Islet precursor cell (in vitro differentiated cells): ENCODE measurements at regions not wholly inside any gene's neighbourhood (a gene's known extent, or its start where the extent isn't known, plus 50 kb on each side); places are given as distances from the start of the nearest gene placed in this dataset.
A peak's percentile ranks its signal among the peaks of the same experiment; 100 is the strongest.
"Not testable (repeated sequence)": the region's sequence is repeated elsewhere in the genome, so short reads cannot be mapped to it uniquely, and the experiment has no call there.

Experiments used
- DNase-seq: peaks from one replicate; pipeline ENCODE4 v3.0.0-alpha.2; 2018

- DNase-seq, result no peak
Measured at GRCh38 chr18:59059140-59059539, 80.5 kb upstream of the SEC11C start.

GRCh38 chr18:59060551-59060950 lies 79.1 kb upstream of the SEC11C start:
- DNase-seq, result no peak

GRCh38 chr18:59061914-59062642 lies 77.6 kb upstream of the SEC11C start:
- DNase-seq, result no peak

GRCh38 chr18:59062643-59063006 lies 77.1 kb upstream of the SEC11C start:
- no peak for DNase-seq

- no peak for DNase-seq
Measured at GRCh38 chr18:59063300-59063906, 76.3 kb upstream of the SEC11C start.

- DNase-seq, result no peak
Measured at GRCh38 chr18:59063912-59064311, 75.8 kb upstream of the SEC11C start.

GRCh38 chr18:59065684-59066083 lies 74.0 kb upstream of the SEC11C start:
- no peak for DNase-seq

GRCh38 chr18:59067873-59068272 lies 71.8 kb upstream of the SEC11C start:
- DNase-seq, result no peak

GRCh38 chr18:59068276-59069071 lies 71.2 kb upstream of the SEC11C start:
- no peak for DNase-seq

- DNase-seq, result peak; percentile 88
Measured at GRCh38 chr18:59070181-59070912, 69.3 kb upstream of the SEC11C start.

GRCh38 chr18:59072727-59073421 lies 66.8 kb upstream of the SEC11C start:
- DNase-seq, result no peak

GRCh38 chr18:59075923-59076322 lies 63.8 kb upstream of the SEC11C start:
- DNase-seq, result no peak

GRCh38 chr18:59079264-59079663 lies 60.4 kb upstream of the SEC11C start:
- no peak for DNase-seq

GRCh38 chr18:59079687-59080501 lies 59.8 kb upstream of the SEC11C start:
- not testable (repeated sequence) for DNase-seq

- DNase-seq, result no peak
Measured at GRCh38 chr18:59083136-59083818, 56.4 kb upstream of the SEC11C start.

- no peak for DNase-seq
Measured at GRCh38 chr18:59085126-59085794, 54.4 kb upstream of the SEC11C start.

- DNase-seq, result no peak
Measured at GRCh38 chr18:59085797-59086196, 53.9 kb upstream of the SEC11C start.

- no peak for DNase-seq
Measured at GRCh38 chr18:59086522-59086921, 53.2 kb upstream of the SEC11C start.

- no peak for DNase-seq
Measured at GRCh38 chr18:59087391-59087790, 52.3 kb upstream of the SEC11C start.
